Suppressor macrophage (primary cell): ENCODE measurements at regions not wholly inside any gene's neighbourhood (a gene's known extent, or its start where the extent isn't known, plus 50 kb on each side); places are given as distances from the start of the nearest gene placed in this dataset.
"Not testable (repeated sequence)": the region's sequence is repeated elsewhere in the genome, so short reads cannot be mapped to it uniquely, and the experiment has no call there.

Experiments used
- DNase-seq, 4 experiments: peaks; one replicate each; pipeline ENCODE4 v3.0.0-alpha.2; 2020 to 2022

- no peak for DNase-seq
Observed at GRCh38 chr10:84634636-84635035, 306.2 kb downstream of the CCSER2 start.

GRCh38 chr10:84650628-84651027 lies 322.2 kb downstream of the CCSER2 start:
- DNase-seq: not testable (repeated sequence)

- DNase-seq: no peak
Observed at GRCh38 chr10:84654671-84655070, 326.3 kb downstream of the CCSER2 start.

GRCh38 chr10:84659027-84659426 lies 330.6 kb downstream of the CCSER2 start:
- DNase-seq: no peak

GRCh38 chr10:84659497-84660439 lies 331.4 kb downstream of the CCSER2 start:
- no peak for DNase-seq

- no peak for DNase-seq
Observed at GRCh38 chr10:84660450-84661159, 332.2 kb downstream of the CCSER2 start.

- DNase-seq: no peak
Observed at GRCh38 chr10:84665211-84665610, 336.8 kb downstream of the CCSER2 start.

GRCh38 chr10:84665883-84666463 lies 337.6 kb downstream of the CCSER2 start:
- peak; percentile 2 to 39 (median 15) for DNase-seq

- no peak for DNase-seq
Observed at GRCh38 chr10:84668186-84668763, 339.9 kb downstream of the CCSER2 start.

- no peak for DNase-seq
Observed at GRCh38 chr10:84675060-84675459, 346.7 kb downstream of the CCSER2 start.

GRCh38 chr10:84676536-84676935 lies 348.1 kb downstream of the CCSER2 start:
- no peak for DNase-seq

- no peak for DNase-seq
Observed at GRCh38 chr10:84681781-84682180, 353.4 kb downstream of the CCSER2 start.

GRCh38 chr10:84683550-84683949 lies 355.2 kb downstream of the CCSER2 start:
- DNase-seq: no peak

GRCh38 chr10:84683980-84684740 lies 355.8 kb downstream of the CCSER2 start:
- DNase-seq: no peak

GRCh38 chr10:84685047-84685660 lies 356.8 kb downstream of the CCSER2 start:
- no peak for DNase-seq

- DNase-seq: no peak
Observed at GRCh38 chr10:84693006-84693405, 364.6 kb downstream of the CCSER2 start.

- no peak for DNase-seq
Observed at GRCh38 chr10:84695902-84696301, 367.5 kb downstream of the CCSER2 start.

- DNase-seq: no peak
Observed at GRCh38 chr10:84696610-84697009, 368.2 kb downstream of the CCSER2 start.

GRCh38 chr10:84698989-84699388 lies 370.6 kb downstream of the CCSER2 start:
- DNase-seq: no peak

GRCh38 chr10:84700668-84701369 lies 372.4 kb downstream of the CCSER2 start:
- no peak for DNase-seq

- DNase-seq: no peak
Observed at GRCh38 chr10:84701370-84701720, 373.0 kb downstream of the CCSER2 start.
